Mucosa of gallbladder (tissue), 1 donor: ENCODE measurements at regions not wholly inside any gene's neighbourhood (a gene's known extent, or its start where the extent isn't known, plus 50 kb on each side); places are given as distances from the start of the nearest gene placed in this dataset.
"Not testable (repeated sequence)": the region's sequence is repeated elsewhere in the genome, so short reads cannot be mapped to it uniquely, and the experiment has no call there.

Experiments
- DNase-seq: peaks from one replicate; pipeline ENCODE4 v3.0.0-alpha.2; 2020; ENCODE audit warnings: low spot score
- donor health status: DM: no; HTN: no; CAD: no.

GRCh38 chr6:51303338-51303737 lies 484.7 kb downstream of the TFAP2B start:
- no peak for DNase-seq

GRCh38 chr6:51314965-51315364 lies 496.3 kb downstream of the TFAP2B start:
- DNase-seq = no peak

- no peak for DNase-seq
Observed at GRCh38 chr6:51318674-51319073, 500.0 kb downstream of the TFAP2B start.

GRCh38 chr6:51321477-51321876 lies 502.8 kb downstream of the TFAP2B start:
- DNase-seq = not testable (repeated sequence)

- DNase-seq = no peak
Observed at GRCh38 chr6:51322505-51322904, 503.8 kb downstream of the TFAP2B start.

- no peak for DNase-seq
Observed at GRCh38 chr6:51323056-51323455, 504.4 kb downstream of the TFAP2B start.

GRCh38 chr6:51330971-51331370 lies 512.3 kb downstream of the TFAP2B start:
- DNase-seq = no peak

- no peak for DNase-seq
Observed at GRCh38 chr6:51335543-51335942, 516.9 kb downstream of the TFAP2B start.

GRCh38 chr6:51336185-51336584 lies 517.5 kb downstream of the TFAP2B start:
- no peak for DNase-seq

GRCh38 chr6:51337277-51337676 lies 518.6 kb downstream of the TFAP2B start:
- no peak for DNase-seq

GRCh38 chr6:51339108-51339507 lies 520.4 kb downstream of the TFAP2B start:
- no peak for DNase-seq

GRCh38 chr6:51339728-51340127 lies 521.1 kb downstream of the TFAP2B start:
- no peak for DNase-seq

GRCh38 chr6:51342393-51342792 lies 523.7 kb downstream of the TFAP2B start:
- no peak for DNase-seq

GRCh38 chr6:51349857-51350256 lies 531.2 kb downstream of the TFAP2B start:
- DNase-seq = no peak

GRCh38 chr6:51350308-51350904 lies 531.7 kb downstream of the TFAP2B start:
- no peak for DNase-seq

- DNase-seq = no peak
Observed at GRCh38 chr6:51352506-51353029, 533.9 kb downstream of the TFAP2B start.

- DNase-seq = no peak
Observed at GRCh38 chr6:51360287-51360686, 541.6 kb downstream of the TFAP2B start.

GRCh38 chr6:51365566-51365965 lies 546.9 kb downstream of the TFAP2B start:
- no peak for DNase-seq

- no peak for DNase-seq
Observed at GRCh38 chr6:51369485-51369884, 550.8 kb downstream of the TFAP2B start.

- no peak for DNase-seq
Observed at GRCh38 chr6:51382847-51383246, 564.2 kb downstream of the TFAP2B start.

GRCh38 chr6:51384736-51385135 lies 566.1 kb downstream of the TFAP2B start:
- no peak for DNase-seq

- DNase-seq = no peak
Observed at GRCh38 chr6:51386347-51386836, 567.7 kb downstream of the TFAP2B start.

GRCh38 chr6:51387907-51388306 lies 569.2 kb downstream of the TFAP2B start:
- DNase-seq = no peak

GRCh38 chr6:51394061-51394460 lies 575.4 kb downstream of the TFAP2B start:
- no peak for DNase-seq
